Stimulated activated CD4-positive, alpha-beta T cell treated with anti-CD3 and anti-CD28 coated beads, Interleukin-1b, Interleukin-23, amount 100 ng/mL, for 4 hours (primary cell): ENCODE measurements at regions not wholly inside any gene's neighbourhood (a gene's known extent, or its start where the extent isn't known, plus 50 kb on each side); places are given as distances from the start of the nearest gene placed in this dataset.
"Not testable (repeated sequence)": the region's sequence is repeated elsewhere in the genome, so short reads cannot be mapped to it uniquely, and the experiment has no call there.

Experiments used
- DNase-seq, 2 donors: peaks; one replicate each; pipeline ENCODE4 v3.0.0-alpha.2; 2020; ENCODE audit warnings: low read depth in 2 of 2

DNA sequence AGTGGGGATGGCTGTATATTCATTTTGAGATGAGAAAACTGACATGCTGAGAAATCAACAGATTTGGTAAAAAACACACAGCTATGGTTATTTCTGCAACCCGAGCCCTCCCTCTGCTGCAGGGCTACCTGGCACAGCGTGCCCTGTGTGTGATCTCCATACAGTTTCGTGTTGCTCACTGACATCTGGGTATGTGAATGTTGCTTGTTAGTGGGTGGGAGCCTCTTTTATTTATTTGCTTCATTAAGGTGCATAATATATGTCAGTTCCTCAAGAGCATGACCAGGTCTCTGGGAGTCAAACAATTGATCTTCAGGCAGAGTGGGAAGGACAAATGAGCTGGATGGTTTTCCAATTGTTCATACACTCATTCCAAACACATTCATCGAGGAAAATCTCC is 139.1 kb upstream of the FHL2 start:
- no peak for DNase-seq

DNA sequence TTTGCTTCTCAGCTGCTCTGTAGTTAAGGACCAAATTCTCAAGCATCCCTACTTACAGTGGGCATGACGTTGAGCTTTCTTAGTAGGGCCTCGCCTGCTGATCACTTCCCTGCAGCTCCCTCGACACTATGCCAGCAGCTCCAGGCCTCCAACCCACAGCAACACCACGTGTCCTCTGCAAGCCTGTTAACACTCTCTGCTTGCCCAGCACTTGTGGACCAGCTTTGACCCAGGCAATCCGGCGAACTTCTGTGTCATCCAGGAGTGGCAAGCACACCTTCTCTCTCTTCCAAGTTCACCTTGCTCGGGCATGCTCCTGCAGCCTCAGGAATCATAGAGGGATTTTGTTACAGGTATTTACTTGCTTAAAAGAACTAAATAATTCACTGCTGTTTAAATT is 138.6 kb upstream of the FHL2 start:
- no peak for DNase-seq

DNA sequence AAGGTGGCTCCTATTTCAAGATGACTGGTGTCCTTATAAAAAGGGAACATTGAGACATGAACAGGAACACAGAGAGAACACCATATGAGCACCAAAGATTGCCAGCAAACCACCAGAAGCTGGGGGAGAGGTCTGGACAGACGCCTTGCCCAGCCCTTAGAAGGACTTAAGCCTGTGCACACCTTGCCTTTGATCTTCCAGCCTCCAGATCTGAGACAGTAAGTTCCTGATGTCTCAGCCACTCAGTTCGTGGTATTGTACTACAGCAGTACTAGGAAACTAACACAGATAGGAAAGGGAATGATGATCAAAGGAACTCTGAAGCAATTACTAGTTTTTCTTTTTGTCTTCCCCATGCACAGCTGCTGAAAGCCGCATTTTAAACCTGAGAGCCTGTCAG is 137.3 kb upstream of the FHL2 start:
- no peak for DNase-seq

DNA sequence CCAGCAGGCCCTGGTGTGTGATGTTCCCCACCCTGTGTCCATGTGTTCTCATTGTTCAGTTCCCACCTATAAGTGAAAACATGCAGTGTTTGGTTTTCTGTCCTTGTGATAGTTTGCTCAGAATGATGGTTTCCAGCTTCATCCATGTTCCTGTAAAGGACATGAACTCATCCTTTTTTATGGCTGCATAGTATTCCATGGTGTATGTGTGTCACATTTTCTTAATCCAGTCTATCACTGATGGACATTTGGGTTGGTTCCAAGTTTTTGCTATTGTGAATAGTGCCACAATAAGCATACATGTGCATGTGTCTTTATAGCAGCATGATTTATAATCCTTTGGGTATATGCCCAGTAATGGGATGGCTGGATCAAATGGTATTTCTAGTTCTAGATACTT is 130.4 kb upstream of the FHL2 start:
- not testable (repeated sequence) for DNase-seq

DNA sequence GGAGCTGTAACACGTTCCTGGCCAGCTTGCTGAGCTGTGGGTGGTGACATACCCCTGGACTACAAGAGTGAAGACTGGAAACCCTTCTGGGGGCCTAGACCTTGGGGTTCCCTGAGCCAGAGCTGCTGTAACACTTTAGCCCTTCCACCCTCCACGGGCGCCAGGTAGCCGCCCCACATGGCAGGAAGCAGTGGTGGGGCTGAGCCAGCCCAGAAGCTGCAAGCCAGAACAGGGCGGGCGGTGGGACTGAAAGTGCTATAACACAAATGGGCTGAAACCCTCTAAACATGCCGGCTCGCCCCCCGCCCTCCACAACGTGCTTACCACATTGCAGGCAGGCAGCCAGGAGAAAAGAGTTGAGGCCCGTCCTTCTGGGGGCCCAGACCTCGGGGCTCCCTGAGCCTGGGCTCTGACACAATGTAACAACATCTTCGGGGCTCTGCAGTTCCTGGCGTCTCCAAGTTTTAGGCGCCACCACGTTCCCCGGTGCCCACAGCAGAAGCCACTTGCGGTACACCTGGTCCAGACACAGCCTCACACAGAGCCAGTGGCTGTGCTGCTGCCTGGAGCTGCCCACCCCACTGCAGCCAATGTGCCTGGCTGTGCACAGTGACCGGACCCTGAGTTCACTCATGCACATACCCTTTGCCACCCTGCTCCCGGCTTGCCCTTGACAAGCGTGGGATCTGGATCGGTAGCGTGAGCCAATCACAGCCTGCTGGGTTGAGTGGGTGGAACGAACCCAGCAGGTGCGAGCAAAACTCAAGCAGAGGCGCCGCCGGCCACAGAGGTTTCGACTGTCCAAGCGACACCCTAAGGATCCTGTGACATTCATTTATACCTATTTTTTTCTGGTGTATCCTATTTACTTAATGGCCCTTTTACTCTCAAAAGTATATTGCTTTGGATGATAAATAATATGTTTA is 127.4 kb upstream of the FHL2 start:
- DNase-seq = no peak

DNA sequence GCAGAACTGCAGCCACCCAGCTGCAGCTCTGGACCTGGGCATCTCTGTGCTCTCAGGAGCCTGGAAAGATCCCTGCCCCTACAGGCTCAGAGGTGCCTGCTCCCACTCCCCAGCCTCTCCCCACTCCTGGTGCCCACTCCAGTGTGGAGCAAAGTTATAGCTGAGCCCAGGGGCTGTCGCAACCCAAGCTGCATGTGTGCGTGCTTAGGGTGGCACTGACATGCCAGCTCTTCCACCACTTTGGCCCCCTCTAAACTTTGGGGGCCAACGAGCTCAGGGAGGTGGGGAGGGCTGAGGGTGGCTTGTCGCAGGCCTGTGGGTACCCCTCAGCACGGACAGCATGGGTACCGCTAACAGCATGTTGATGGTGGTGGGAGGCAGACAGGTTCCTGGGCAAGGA is 126.3 kb upstream of the FHL2 start:
- no peak for DNase-seq

DNA sequence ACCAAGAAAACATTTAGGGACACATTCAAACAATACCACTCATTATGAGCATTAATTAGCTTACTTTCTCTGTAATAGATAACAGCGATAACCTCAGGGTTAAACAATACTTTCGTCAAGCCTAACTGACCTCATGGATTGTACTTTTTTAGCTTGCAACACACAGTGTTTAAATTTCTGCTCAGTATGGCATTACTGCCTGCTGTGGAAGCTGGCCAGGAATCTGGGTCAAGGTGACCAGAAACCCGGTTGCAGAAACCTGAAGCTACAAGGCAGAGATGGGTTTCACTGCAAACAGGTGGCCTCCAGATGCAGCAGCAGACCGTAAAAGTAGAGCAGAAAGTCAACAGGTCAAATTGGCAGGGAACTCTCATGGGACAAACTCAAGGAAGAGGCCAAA is 123.8 kb upstream of the FHL2 start:
- DNase-seq = no peak

DNA sequence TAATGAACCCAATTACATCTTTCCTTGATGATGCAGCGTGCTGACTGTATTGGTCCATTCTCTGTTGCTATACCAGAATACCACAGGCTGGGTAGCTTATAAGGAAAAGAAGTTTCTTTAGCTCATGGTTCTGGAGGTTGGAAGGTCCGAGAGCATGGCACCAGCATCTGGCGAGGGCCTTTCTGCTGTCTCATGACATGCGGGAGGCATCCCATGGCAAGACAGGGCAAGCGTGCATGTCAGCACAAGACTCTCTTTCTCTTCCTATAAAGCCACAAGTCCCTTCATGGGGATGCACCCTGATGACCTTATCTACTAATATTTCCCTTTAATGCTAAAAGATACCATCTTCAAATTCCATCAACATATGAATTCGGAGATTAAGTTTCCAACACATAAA is 122.8 kb upstream of the FHL2 start:
- no peak for DNase-seq

DNA sequence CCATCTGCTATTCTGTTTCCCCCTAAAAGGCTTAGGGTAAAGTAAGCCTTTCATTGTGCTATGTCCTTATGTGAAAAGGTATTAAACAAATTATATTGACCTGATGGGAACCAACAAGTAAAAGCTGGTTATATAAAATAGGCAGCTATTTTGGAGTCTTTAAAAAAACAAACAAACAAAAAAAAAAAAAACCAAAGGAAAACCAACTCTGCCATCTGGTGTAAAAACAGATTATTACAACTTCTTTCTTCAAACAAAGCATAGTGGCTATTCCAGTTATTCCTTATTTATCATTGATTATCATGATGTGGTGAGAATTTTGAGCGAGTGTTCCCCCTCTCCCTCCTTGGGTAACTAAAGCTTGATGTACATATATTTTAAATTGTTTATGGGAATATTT is 122.3 kb upstream of the FHL2 start:
- no peak for DNase-seq

DNA sequence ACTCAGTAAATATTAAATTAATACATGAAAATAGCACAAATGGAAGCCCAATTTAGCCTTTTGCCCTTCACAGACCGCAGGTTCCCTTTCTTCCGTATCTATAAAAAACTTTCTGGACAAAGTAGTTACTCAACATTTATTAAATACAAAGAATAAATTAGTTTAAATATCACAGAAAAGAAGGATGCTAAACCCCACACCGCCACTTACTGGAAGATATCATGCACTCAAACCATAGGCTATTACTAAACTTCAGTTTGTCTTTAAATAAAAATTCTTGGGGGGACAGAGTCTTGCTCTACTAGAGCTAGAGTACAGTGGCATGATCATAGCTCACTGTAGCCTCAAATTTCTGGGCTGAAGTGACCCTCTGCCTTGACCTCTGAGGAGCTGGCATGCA is 120.7 kb upstream of the FHL2 start:
- DNase-seq = no peak

DNA sequence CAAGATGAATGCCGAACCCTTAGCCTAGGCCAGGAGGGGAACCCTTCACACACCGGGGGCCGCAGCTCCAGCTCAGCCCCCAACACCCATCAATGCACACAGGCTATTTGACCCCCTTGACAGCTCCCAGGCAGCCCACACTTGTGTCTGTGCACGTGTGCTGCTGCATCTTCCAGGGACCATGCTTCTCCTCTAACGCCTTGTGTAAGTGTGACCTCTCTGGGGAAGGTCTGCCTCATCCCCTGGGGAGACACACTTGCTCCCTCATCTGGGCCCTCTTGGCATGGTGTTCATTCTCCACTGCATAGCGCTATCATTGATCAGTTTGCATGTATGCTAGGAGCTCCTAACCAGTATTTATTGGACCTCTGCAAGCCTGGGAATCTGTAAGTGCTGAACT is 120.0 kb upstream of the FHL2 start:
- DNase-seq = no peak

DNA sequence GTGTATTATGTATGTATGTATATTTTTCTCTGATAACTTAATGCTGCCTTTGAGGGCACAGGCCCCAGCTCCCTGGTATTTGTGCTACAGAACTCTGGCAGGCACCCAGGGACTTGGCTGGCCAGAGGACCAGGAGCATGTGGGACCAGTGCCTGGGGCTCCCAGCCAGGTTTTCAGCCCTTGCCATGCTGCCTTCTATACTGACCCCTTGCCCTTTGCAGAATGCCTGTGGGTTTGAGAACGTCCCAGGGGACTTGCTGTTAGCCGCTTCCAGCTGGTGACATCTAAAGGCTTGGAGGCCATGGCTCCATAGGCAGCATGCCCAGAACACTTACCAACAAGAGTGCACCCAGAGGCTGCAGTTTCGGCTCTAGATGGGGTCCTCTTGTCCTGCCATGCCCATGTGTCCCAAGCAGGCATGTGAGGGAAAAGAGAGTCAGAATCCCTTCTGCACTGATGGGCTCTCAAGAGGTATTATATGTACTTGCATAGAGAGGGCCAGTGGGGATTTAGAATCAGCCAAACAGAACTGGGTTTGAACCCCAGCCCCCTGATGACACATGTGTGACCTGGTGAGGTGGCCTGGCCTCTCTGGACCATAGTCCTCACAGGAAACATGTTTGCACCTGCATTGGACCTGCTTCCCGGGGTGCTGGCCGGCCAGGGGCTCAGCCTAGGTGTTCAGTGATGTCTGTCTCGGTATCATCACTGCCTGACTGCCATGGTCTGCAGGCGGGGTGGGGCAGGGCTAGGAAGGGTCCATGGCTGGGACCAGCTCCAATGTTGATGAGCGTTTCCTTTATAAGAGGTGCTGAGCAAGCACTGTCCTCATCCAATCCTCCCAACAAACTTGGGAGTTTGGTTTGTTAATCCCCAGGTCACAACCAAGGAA is 119.2 kb upstream of the FHL2 start:
- DNase-seq = no peak

DNA sequence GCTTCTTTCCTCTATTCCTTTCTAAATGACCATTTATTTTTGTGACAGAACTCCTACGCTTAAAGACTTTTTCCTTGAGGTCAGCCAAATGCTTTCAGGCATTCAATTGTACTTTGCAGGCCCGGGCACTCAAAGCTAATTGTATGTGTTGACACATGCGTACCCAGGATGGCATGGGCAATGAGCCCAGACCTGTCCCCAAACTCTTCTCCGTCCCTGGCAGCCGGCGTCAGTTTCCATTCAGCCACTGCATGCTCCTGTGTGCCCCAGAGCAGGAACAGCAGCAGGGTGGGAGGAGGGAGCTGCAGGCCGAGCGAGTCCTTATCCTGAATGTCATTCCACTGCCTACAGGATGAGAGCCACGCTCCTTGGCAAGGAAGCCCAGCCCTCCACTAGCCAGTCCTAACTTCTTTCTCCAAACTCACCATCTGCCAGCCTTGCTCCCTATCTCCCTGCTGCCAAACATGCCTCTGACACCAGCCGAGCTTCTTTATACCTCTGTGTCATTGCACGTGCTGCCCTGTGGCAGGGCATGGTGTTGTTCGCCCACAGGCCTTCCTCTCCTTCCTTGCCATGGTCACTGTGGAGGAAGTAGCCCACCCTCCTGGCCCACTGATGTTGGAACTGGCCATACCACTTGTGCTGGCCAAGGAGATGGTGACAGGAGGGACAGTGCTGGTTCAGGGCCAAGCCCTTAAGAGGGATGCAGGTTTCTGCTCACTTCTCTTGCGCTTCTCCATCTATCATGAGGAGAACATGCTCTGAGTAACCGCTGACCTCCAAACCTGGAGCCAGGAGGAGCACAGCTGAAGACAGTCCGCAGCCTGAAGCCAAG is 116.9 kb upstream of the FHL2 start:
- no peak for DNase-seq

DNA sequence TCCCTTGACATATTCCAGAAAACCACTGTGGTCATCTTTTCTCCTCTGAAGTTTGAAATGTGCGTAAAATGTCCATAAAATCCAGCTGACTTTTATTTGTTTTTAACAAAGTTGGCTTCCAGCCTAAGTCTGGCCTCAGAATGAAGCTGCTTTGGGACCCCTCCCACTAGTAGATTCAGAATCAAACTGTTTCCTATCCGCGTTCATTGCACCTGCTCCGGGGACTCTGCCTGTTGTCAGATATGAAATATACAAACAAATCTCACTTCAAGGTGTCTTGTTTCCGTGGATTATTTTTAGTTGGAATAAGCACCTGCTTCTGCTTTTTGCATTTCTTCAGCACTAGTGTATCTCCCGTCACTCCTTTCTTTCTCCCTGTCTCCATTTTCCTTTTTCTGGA is 115.7 kb upstream of the FHL2 start:
- no peak for DNase-seq

DNA sequence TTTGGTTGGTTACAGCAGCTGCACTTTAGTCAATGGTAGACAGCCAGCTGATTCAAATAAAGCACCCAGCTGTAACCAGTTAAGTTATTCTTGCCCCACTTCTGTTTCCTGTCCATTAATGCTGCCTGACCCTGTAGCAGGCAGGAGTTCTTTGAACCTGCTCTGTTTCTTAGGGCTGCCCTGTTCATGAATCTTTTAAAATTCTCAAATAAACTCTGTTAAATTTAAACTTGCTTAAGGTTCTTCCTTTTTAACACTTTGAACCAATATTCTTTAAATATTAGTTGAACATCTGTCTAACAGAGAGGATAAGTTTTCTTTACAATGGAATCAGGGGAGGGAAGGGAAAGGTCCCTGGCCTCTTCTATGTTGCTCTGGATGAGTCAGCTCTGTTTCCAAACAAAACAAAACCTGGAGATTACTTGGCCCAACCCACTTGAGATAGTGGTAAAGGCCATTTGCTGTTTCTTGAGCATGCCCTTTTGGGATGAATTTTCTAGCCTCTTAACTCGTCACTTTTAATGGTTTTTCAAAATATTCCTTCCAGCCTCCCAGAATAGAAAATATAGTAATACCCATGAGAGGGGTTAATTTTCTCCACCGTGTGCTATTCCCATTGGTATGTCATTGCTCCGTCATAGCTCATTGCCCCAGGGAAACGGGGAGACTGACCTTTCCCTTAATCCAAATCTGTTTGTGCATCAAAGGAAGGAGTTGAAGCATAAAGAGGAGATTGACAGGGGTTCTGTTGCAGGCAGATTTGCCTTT is 112.1 kb upstream of the FHL2 start:
- no peak for DNase-seq

DNA sequence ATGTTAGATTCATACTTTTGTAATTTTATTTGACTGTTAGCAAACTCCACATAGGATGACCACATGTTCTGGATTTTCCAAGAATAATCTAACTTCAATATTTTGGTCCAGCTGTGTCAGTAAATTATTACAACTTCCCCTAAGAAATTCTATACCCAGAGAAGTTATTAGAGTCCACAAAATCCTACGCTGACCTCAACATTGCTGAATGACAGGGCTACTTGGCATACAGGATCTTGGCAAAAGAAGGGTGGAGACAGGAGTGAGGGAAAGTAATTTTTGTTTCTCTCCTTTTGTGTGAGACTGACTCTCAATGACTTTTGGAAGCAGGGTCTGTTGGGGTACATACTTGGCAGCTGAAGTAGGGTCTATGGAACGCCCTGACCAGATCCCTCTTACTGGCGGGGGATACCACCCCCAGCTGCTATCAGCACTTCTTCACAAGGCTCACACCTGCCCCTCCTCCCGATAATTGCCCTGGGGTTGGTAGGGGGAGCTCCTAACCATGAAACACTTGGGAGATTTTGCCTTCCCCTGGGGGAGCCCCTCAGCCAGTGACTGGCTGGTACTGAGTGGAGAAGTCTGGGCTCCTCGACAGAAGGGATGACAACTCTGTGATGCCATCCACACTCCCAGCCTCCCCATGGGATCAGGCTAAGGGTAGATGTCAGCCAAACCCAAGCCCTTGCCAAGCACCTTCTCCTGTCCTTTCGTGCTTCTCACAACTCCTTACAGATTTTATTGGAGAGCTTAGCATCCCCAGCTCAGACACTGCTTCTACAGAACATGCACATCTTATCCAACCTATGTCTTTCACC is 110.6 kb upstream of the FHL2 start:
- DNase-seq = no peak

DNA sequence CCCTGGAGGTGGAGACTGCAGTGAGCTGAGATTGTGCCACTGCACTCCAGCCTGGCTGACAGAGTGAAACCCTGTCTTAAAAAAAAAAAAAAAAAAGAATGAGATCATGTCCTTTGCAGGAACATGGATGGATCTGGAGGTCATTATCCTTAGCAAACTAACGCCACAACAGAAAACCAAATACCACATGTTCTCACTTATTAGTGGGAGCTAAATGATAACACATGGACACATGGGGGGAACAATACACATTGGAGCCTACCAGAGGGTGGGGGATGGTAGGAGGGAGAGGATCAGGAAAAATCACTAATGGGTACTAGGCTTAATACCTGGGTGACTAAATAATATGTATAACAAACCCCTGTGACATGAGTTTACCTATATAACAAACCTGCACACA is 108.0 kb upstream of the FHL2 start:
- DNase-seq = not testable (repeated sequence)

DNA sequence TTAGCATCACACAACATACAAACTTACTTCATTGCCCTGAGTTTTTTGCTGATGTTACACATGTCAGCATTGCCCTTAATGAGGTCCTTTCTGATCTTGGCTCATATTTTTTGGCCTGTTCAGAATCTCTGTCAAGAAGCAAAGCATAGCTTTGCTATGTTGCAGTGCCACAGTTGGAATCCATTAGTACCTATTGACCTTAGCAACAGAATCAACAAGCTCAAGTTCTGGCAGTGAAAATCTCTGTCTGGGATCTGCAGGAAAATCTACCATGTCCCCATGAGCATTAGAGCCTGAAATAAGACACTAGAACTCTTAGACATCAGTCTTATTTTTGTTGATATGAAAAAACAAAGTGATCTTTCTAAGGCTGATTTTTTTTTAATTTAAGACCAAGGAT is 105.6 kb upstream of the FHL2 start:
- DNase-seq = no peak

DNA sequence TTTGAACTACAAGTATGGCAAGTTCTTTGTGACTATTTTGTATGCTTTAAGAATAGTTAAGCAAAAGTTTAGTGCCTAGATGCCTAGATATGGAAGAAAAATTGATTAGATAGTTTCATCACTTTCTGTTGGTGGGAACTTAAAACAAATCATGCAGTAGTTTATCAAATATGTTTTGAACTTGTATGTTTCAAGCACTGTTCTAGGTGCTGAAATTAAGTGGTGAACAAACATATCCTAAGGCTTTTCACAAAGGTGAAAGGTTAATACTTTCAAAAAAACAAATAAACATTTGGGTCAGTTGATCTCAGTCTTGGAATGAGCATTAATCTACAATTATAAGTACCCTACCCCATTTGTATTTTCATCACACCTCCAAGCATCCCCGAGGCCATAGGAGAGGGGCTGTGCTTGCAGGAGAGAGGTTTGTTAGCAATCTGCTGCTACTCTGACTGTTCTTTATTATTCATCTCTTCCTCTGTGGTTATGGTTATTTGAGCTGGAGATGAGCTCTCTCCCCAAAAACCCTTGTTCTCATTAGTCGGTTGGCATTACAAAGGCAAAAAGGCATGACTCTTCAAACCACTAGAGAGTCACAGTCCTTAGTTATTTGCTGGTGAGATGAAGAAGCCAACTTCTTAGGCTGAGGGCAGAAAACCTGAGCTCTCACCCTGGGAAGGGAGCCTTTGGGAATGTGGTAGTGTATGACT is 103.9 kb upstream of the FHL2 start:
- DNase-seq = no peak
